Keratinocyte (primary cell): ENCODE measurements at regions not wholly inside any gene's neighbourhood (a gene's known extent, or its start where the extent isn't known, plus 50 kb on each side); places are given as distances from the start of the nearest gene placed in this dataset.

ENCODE experiments used
- DNase-seq: peaks from one replicate; pipeline ENCODE4 v3.0.0-alpha.2; 2011; ENCODE audit warnings: low read depth, missing footprints, low spot score
- FAIRE-seq: peaks from 2 replicates; lab custom pipeline; 2011; peaks lifted over from hg19 to GRCh38; lab: Jason Lieb, UNC
- H2AFZ ChIP-seq: 2 replicates; pipeline ENCODE4 v1.6.0; 2012; ENCODE audit warnings: low read length, control low read depth, inconsistent platforms; ENCODE audit not compliant: control insufficient read depth
- H3K27ac ChIP-seq: 2 replicates; pipeline ENCODE4 v1.5.1; 2011; ENCODE audit warnings: low read length; ENCODE audit not compliant: control insufficient read depth, insufficient read depth
- H3K27me3 ChIP-seq: 3 replicates; pipeline ENCODE4 v1.6.0; 2011; ENCODE audit warnings: low read length; ENCODE audit not compliant: control insufficient read depth, insufficient read depth; ENCODE audit errors: extremely low read depth
- H3K36me3 ChIP-seq, 2 experiments: 2 replicates in 1 of 2; 3 replicates in 1 of 2; pipeline ENCODE4 v1.5.1; 2011; ENCODE audit warnings: low read length in 2 of 2, mild to moderate bottlenecking in 1 of 2; ENCODE audit not compliant: control insufficient read depth in 2 of 2, insufficient read depth in 2 of 2; ENCODE audit errors: extremely low read depth in 1 of 2
- H3K4me1 ChIP-seq: 3 replicates; pipeline ENCODE4 v1.5.1; 2011; ENCODE audit warnings: low read length; ENCODE audit not compliant: control insufficient read depth, insufficient read depth; ENCODE audit errors: extremely low read depth
- H3K4me2 ChIP-seq: 3 replicates; pipeline ENCODE4 v1.6.0; 2011; ENCODE audit warnings: low read depth, low read length; ENCODE audit not compliant: control insufficient read depth, insufficient read depth; ENCODE audit errors: extremely low read depth
- H3K4me3 ChIP-seq, 3 experiments: fragments of 200-600 bp in 1 of 3; sonication (generic) in 1 of 3; 2 replicates in 2 of 3; 3 replicates in 1 of 3; pipeline ENCODE4 v1.5.1; 2011 to 2016; ENCODE audit warnings: low read length in 3 of 3, mild to moderate bottlenecking in 3 of 3, control low read depth in 2 of 3, inconsistent platforms in 1 of 3, low read depth in 1 of 3, mixed read lengths in 1 of 3, mixed run types in 1 of 3, moderate library complexity in 1 of 3; ENCODE audit not compliant: control insufficient read depth in 2 of 3, insufficient read depth in 2 of 3; ENCODE audit errors: extremely low read depth in 1 of 3
- H3K79me2 ChIP-seq: 2 replicates; pipeline ENCODE4 v1.6.0; 2012; ENCODE audit warnings: low read length; ENCODE audit not compliant: control insufficient read depth, insufficient read depth
- H3K9ac ChIP-seq: 3 replicates; pipeline ENCODE4 v1.6.0; 2011; ENCODE audit warnings: low read length; ENCODE audit not compliant: control insufficient read depth, insufficient read depth; ENCODE audit errors: extremely low read depth
- H3K9me1 ChIP-seq: 3 replicates; pipeline ENCODE4 v1.6.0; 2011; ENCODE audit warnings: low read length; ENCODE audit not compliant: control insufficient read depth, insufficient read depth; ENCODE audit errors: extremely low read depth
- H3K9me3 ChIP-seq: 2 replicates; pipeline ENCODE4 v1.5.1; 2012; ENCODE audit warnings: low read depth, low read length; ENCODE audit not compliant: control insufficient read depth
- H4K20me1 ChIP-seq: 3 replicates; pipeline ENCODE4 v1.6.0; 2011; ENCODE audit warnings: low read length; ENCODE audit not compliant: control insufficient read depth, insufficient read depth; ENCODE audit errors: extremely low read depth
- CTCF ChIP-seq, 3 experiments: IDR thresholded peaks in 1 of 3; conservative IDR thresholded peaks in 1 of 3; optimal IDR thresholded peaks in 1 of 3; 2 replicates in 2 of 3; 3 replicates in 1 of 3; pipeline versions ENCODE3 to v1.5.1; 2011; ENCODE audit warnings: low read length in 3 of 3, mild to moderate bottlenecking in 3 of 3, moderate library complexity in 2 of 3, control low read depth in 1 of 3, inconsistent platforms in 1 of 3; ENCODE audit not compliant: insufficient read depth in 2 of 3; ENCODE audit errors: extremely low read depth in 1 of 3
- EZH2 ChIP-seq: IDR thresholded peaks from one replicate; pipeline ENCODE4 v1.6.1; 2012; ENCODE audit warnings: inconsistent platforms, mild to moderate bottlenecking, low read length, moderate library complexity
- dilution Hi-C: fragments of 300-500 bp; cut with MboI; formaldehyde crosslinking; loops from one replicate; pipeline ENCODE4 v1.7.0; 2020; ENCODE audit warnings: low sequenced_read_pairs; ENCODE audit not compliant: extremely low pct_ligation_motif_present

DNA sequence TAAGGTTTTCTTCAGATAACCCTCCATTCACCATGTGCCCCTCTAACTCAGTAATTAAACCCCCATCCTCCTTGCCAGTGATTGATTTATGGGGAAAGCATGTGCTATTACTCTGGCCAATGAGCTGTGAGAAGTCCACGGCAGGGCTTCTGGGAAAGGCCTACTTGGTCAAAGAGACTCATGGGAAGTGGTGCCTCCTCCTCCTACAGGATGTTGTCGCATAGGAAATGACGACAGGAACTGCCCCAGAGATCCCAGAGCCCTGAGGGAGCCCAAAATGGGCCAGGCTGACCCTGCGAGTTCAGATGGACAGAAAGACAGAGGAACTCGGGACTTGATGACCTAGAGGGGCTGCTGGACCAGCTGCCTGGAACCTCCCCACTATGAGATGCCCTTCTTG lies 938.1 kb upstream of the TMEM132C start:
- Histone ChIP-seq H2AFZ (no peak overlapping the region), H3K4me1 (peaks cover 5% of the 10 kb centered on the region), H3K9me1 (no peaks in the 10 kb centered on the region), H3K79me2 (no peaks in the 10 kb centered on the region), H3K4me2 (no peak overlapping the region), H3K4me3 (no peak overlapping the region), H3K27me3 (no peaks in the 10 kb centered on the region), H3K9me3 (no peaks in the 10 kb centered on the region), H3K27ac (no peak overlapping the region), H4K20me1 (no peaks in the 10 kb centered on the region), H3K36me3 (no peaks in the 10 kb centered on the region), H3K9ac (no peak overlapping the region)
- no peak for TF ChIP-seq EZH2
- TF ChIP-seq CTCF (optimal IDR thresholded peaks at IDR 0.05 in 1 of 3, IDR thresholded peaks at IDR 0.05 in 1 of 3, conservative IDR thresholded peaks at IDR 0.05 in 1 of 3; ENCODE audit: extremely low read depth in 1 of 3, insufficient read depth in 2 of 3, low read length in 3 of 3): no peak
- no peak for FAIRE-seq
- dilution Hi-C loops: no loop called here
- no peak for DNase-seq

- Histone ChIP-seq H3K27ac (no peak overlapping the region), H3K9ac (no peak overlapping the region), H3K4me3 (no peak overlapping the region), H3K27me3 (no peaks in the 10 kb centered on the region), H3K4me2 (no peak overlapping the region), H3K36me3 (no peaks in the 10 kb centered on the region), H3K79me2 (no peaks in the 10 kb centered on the region), H3K9me3 (no peaks in the 10 kb centered on the region), H3K9me1 (no peaks in the 10 kb centered on the region), H3K4me1 (no peaks in the 10 kb centered on the region), H4K20me1 (no peaks in the 10 kb centered on the region), H2AFZ (no peak overlapping the region)
- DNase-seq: no peak
- dilution Hi-C loops: no loop called here
- no peak for FAIRE-seq
- no peak for TF ChIP-seq EZH2
- TF ChIP-seq CTCF (optimal IDR thresholded peaks at IDR 0.05 in 1 of 3, IDR thresholded peaks at IDR 0.05 in 1 of 3, conservative IDR thresholded peaks at IDR 0.05 in 1 of 3; ENCODE audit: extremely low read depth in 1 of 3, insufficient read depth in 2 of 3, low read length in 3 of 3): no peak
Observed at GRCh38 chr12:127334365-127334764, 932.6 kb upstream of the TMEM132C start.
